DOHH2 (cell line): ENCODE measurements at regions not wholly inside any gene's neighbourhood (a gene's known extent, or its start where the extent isn't known, plus 50 kb on each side); places are given as distances from the start of the nearest gene placed in this dataset.

Source experiments
- H3F3A ChIP-seq: fragments of 200-600 bp; sonication (generic), shearing (Covaris generic); 2 replicates; pipeline ENCODE4 v1.6.0; 2016; ENCODE audit warnings: antibody characterized with exemption, mild to moderate bottlenecking; ENCODE audit not compliant: control insufficient read depth, insufficient read depth
- H3K27ac ChIP-seq: fragments of 200-600 bp; sonication (generic); 2 replicates; pipeline ENCODE4 v1.5.1; 2014; ENCODE audit warnings: low read depth, mild to moderate bottlenecking, low read length, moderate library complexity
- H3K27me3 ChIP-seq: fragments of 200-600 bp; sonication (generic); 2 replicates; pipeline ENCODE4 v1.6.1; 2014; ENCODE audit warnings: mild to moderate bottlenecking, low read length, mixed read lengths; ENCODE audit not compliant: control insufficient read depth
- H3K36me3 ChIP-seq: fragments of 200-600 bp; sonication (generic); 2 replicates; pipeline ENCODE4 v1.6.1; 2014; ENCODE audit warnings: mild to moderate bottlenecking, low read length, moderate library complexity, mixed read lengths; ENCODE audit not compliant: control insufficient read depth
- H3K4me1 ChIP-seq: fragments of 200-600 bp; sonication (generic); 2 replicates; pipeline ENCODE4 v1.6.1; 2014; ENCODE audit warnings: mild to moderate bottlenecking, low read length, mixed read lengths; ENCODE audit not compliant: control insufficient read depth
- H3K4me2 ChIP-seq: fragments of 200-600 bp; sonication (generic); 2 replicates; pipeline ENCODE4 v1.6.0; 2014; ENCODE audit warnings: mild to moderate bottlenecking, low read length, moderate library complexity
- H3K4me3 ChIP-seq: fragments of 200-600 bp; sonication (generic); 2 replicates; pipeline ENCODE4 v1.5.1; 2014; ENCODE audit warnings: mild to moderate bottlenecking, low read length, mixed read lengths
- H3K79me2 ChIP-seq: fragments of 200-600 bp; sonication (generic); 2 replicates; pipeline ENCODE4 v1.6.1; 2014; ENCODE audit warnings: mild to moderate bottlenecking, low read length, mixed read lengths; ENCODE audit not compliant: control insufficient read depth
- H3K9me2 ChIP-seq: fragments of 200-600 bp; sonication (generic); replicated peaks from 2 replicates; pipeline ENCODE4 v1.6.1; 2014; ENCODE audit warnings: mild to moderate bottlenecking, low read length, mixed read lengths; ENCODE audit not compliant: control insufficient read depth
- H3K9me3 ChIP-seq: fragments of 200-600 bp; sonication (generic); 2 replicates; pipeline ENCODE4 v1.6.1; 2014; ENCODE audit warnings: antibody characterized with exemption, low read length, mixed read lengths; ENCODE audit not compliant: control insufficient read depth, insufficient read depth
- H4K20me1 ChIP-seq: fragments of 200-600 bp; sonication (generic); 2 replicates; pipeline ENCODE4 v1.6.0; 2014; ENCODE audit warnings: low read depth, mild to moderate bottlenecking, antibody characterized with exemption, low read length, moderate library complexity; ENCODE audit not compliant: control insufficient read depth, insufficient read depth
- EZH2phosphoT487 ChIP-seq: fragments of 200-600 bp; sonication (generic); IDR thresholded peaks from 2 replicates; pipeline ENCODE4 v1.6.1; 2017; ENCODE audit warnings: borderline replicate concordance, mild to moderate bottlenecking, antibody characterized with exemption, low read length, moderate library complexity, mixed read lengths
- TF ChIP-seq, protein P1 (sequence below): fragments of 200-600 bp; sonication (generic); IDR thresholded peaks from one replicate; pipeline ENCODE4 v1.5.1; 2014; ENCODE audit warnings: antibody characterized with exemption, mild to moderate bottlenecking, low read depth, low read length; ENCODE audit not compliant: poor library complexity, severe bottlenecking

DNA sequence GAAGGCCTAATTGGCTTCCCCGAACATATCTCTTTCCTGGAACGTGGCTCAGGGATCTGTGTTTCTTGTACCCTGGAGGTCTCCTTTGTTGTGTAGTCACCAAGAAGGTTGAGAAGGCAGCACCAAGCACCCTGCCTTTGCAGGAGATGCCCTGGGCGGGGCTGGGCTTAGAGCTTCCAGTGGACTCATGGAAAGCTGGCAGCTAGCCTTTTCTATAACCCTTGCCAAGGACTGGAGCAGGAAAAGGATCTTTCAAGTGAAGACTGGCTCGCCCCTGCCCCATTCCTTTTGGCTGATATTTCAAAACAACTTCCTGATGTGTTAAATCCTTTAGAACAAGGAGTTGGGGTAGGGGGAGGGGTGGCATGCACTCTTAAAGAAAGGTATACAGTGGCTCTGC, 58.9 kb upstream of the EPHA6 start:
- Histone ChIP-seq H3K36me3 (no peaks in the 10 kb centered on the region), H3K4me1 (no peaks in the 10 kb centered on the region), H3F3A (no peaks in the 10 kb centered on the region), H3K4me2 (no peak overlapping the region), H3K27me3 (no peaks in the 10 kb centered on the region), H3K9me3 (no peaks in the 10 kb centered on the region), H3K9me2 (no peaks in the 10 kb centered on the region), H3K27ac (no peak overlapping the region), H4K20me1 (no peaks in the 10 kb centered on the region), H3K79me2 (no peaks in the 10 kb centered on the region), H3K4me3 (no peak overlapping the region)
- TF ChIP-seq, protein P1, sequence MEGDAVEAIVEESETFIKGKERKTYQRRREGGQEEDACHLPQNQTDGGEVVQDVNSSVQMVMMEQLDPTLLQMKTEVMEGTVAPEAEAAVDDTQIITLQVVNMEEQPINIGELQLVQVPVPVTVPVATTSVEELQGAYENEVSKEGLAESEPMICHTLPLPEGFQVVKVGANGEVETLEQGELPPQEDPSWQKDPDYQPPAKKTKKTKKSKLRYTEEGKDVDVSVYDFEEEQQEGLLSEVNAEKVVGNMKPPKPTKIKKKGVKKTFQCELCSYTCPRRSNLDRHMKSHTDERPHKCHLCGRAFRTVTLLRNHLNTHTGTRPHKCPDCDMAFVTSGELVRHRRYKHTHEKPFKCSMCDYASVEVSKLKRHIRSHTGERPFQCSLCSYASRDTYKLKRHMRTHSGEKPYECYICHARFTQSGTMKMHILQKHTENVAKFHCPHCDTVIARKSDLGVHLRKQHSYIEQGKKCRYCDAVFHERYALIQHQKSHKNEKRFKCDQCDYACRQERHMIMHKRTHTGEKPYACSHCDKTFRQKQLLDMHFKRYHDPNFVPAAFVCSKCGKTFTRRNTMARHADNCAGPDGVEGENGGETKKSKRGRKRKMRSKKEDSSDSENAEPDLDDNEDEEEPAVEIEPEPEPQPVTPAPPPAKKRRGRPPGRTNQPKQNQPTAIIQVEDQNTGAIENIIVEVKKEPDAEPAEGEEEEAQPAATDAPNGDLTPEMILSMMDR, result no peak
- no peak for TF ChIP-seq EZH2phosphoT487

DNA sequence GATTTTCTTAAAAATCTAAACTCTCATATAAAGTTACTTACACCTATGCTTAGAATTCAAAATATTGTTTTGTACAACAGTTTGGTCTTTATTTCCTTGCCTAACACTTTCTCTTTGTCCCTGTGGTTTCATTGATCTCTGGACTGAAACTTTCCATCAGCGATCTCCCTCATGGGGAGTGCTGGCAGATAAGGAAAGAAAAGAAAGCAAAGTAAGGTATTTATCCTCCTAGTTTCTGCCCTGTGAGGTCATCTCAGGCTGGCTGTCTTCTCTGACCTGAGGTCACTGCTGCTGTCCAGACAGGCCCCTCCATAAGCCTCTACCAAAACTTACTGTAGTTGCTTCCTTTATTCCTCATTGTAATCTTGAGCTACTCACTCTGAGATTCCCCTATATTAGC, 57.9 kb upstream of the EPHA6 start:
- Histone ChIP-seq H3K9me2 (no peaks in the 10 kb centered on the region), H3K9me3 (no peaks in the 10 kb centered on the region), H3K27ac (no peak overlapping the region), H3K4me1 (no peaks in the 10 kb centered on the region), H3K4me2 (no peak overlapping the region), H4K20me1 (no peaks in the 10 kb centered on the region), H3K36me3 (no peaks in the 10 kb centered on the region), H3F3A (no peaks in the 10 kb centered on the region), H3K27me3 (no peaks in the 10 kb centered on the region), H3K4me3 (no peak overlapping the region), H3K79me2 (no peaks in the 10 kb centered on the region)
- TF ChIP-seq EZH2phosphoT487, result no peak
- TF ChIP-seq, protein P1, result no peak

DNA sequence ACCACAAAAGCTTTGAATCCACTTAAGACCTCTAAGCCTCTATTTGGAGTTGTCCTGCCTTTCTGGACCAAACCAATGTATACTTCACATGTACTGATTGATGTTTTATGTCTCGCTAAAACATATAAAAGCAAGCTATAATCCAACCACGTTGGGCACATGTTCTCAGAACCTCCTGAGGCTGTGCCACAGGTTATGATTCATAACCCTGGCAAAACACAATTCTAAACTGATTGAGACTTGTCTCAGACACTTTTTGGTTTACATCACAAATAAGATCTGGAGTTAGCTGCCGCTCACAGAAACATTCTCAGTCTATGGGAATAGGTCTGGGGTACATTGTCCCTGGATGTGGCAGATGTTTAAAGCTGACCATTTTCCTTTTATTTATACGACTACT, 53.4 kb upstream of the EPHA6 start:
- H4K20me1 ChIP-seq, result no peaks in the 10 kb centered on the region
- H3K79me2 ChIP-seq, result no peaks in the 10 kb centered on the region
- H3K9me3 ChIP-seq, result no peaks in the 10 kb centered on the region
- H3K4me3 ChIP-seq, result no peak overlapping the region
- no peaks in the 10 kb centered on the region for H3K9me2 ChIP-seq
- H3K4me2 ChIP-seq, result no peak overlapping the region
- no peak for TF ChIP-seq EZH2phosphoT487
- TF ChIP-seq, protein P1, result no peak
- no peaks in the 10 kb centered on the region for H3K27me3 ChIP-seq
- no peaks in the 10 kb centered on the region for H3K4me1 ChIP-seq
- no peak overlapping the region for H3K27ac ChIP-seq
- no peaks in the 10 kb centered on the region for H3K36me3 ChIP-seq
- H3F3A ChIP-seq, result no peaks in the 10 kb centered on the region
